Progenitor cell of endocrine pancreas (in vitro differentiated cells): ENCODE measurements at regions not wholly inside any gene's neighbourhood (a gene's known extent, or its start where the extent isn't known, plus 50 kb on each side); places are given as distances from the start of the nearest gene placed in this dataset.

ENCODE experiments used
- DNase-seq: peaks from one replicate; pipeline ENCODE4 v3.0.0; 2021; ENCODE audit warnings: low spot score; ENCODE audit not compliant: unreplicated experiment
- H3K27ac Mint-ChIP-seq: 2 replicates; pipeline ENCODE4 v1.8.0; 2021; ENCODE audit warnings: mild to moderate bottlenecking, moderate library complexity, mixed read lengths
- H3K27me3 Mint-ChIP-seq: 2 replicates; pipeline ENCODE4 v1.8.0; 2021; ENCODE audit warnings: mixed read lengths
- H3K36me3 Mint-ChIP-seq: 2 replicates; pipeline ENCODE4 v1.8.0; 2022; ENCODE audit warnings: mixed read lengths; ENCODE audit not compliant: insufficient read depth
- H3K4me1 Mint-ChIP-seq: 2 replicates; pipeline ENCODE4 v1.8.0; 2021; ENCODE audit warnings: low read depth, mixed read lengths
- H3K4me3 Mint-ChIP-seq: 2 replicates; pipeline ENCODE4 v1.8.0; 2021; ENCODE audit warnings: low read depth, mild to moderate bottlenecking, moderate library complexity, mixed read lengths
- H3K9me3 Mint-ChIP-seq: 2 replicates; pipeline ENCODE4 v1.8.0; 2021; ENCODE audit warnings: low read depth, mixed read lengths
- TF ChIP-seq, protein P1 (sequence below): fragments of 200-600 bp; sonication (generic); IDR thresholded peaks from one replicate; pipeline ENCODE4 v1.5.0; 2021; ENCODE audit warnings: antibody characterized with exemption, mild to moderate bottlenecking; ENCODE audit not compliant: unreplicated experiment

DNA sequence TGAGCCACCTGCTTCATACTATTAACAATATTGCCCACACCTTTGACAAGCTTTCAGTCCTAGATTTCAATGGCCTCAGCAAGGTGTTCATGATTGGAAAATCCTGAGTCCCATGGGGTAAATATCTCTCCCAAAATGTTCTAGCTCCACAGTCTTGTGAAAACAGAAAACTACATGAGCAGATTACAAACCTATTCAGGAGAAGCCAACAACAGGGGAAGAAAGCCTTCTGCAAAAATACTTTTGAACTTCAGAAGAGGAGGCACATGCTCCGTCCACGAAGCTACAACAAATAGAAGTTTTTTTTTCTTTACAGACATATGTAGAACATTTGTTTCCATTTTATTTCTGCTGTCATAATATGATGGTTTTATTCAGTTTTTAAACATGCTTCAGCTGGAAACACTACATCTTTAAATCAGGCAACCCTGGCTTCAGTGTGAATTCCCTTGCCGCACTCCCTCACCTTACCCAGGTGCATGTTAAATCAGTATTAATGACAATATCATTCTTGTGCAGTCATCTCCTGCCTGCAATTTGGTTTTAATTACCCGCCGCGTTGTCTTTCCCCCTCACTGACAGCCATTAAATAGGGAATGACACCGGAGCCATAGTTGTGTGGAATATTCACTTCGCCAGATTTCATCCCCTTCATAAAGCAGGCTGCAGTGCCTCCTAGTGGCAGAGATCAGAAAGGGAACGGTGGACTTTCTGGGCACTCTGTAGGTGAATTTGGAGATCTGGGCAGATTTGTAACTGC lies 725.5 kb upstream of the ARRDC4 start:
- Mint-ChIP-seq H3K27me3 (peaks cover 58% of the 10 kb centered on the region), H3K36me3 (no peaks in the 10 kb centered on the region), H3K4me3 (no peak overlapping the region), H3K9me3 (peaks cover 4% of the 10 kb centered on the region), H3K27ac (no peak overlapping the region), H3K4me1 (peaks cover 2% of the 10 kb centered on the region)
- TF ChIP-seq, protein P1, sequence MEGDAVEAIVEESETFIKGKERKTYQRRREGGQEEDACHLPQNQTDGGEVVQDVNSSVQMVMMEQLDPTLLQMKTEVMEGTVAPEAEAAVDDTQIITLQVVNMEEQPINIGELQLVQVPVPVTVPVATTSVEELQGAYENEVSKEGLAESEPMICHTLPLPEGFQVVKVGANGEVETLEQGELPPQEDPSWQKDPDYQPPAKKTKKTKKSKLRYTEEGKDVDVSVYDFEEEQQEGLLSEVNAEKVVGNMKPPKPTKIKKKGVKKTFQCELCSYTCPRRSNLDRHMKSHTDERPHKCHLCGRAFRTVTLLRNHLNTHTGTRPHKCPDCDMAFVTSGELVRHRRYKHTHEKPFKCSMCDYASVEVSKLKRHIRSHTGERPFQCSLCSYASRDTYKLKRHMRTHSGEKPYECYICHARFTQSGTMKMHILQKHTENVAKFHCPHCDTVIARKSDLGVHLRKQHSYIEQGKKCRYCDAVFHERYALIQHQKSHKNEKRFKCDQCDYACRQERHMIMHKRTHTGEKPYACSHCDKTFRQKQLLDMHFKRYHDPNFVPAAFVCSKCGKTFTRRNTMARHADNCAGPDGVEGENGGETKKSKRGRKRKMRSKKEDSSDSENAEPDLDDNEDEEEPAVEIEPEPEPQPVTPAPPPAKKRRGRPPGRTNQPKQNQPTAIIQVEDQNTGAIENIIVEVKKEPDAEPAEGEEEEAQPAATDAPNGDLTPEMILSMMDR: peak; percentile 98
- peak; percentile 50 for DNase-seq

DNA sequence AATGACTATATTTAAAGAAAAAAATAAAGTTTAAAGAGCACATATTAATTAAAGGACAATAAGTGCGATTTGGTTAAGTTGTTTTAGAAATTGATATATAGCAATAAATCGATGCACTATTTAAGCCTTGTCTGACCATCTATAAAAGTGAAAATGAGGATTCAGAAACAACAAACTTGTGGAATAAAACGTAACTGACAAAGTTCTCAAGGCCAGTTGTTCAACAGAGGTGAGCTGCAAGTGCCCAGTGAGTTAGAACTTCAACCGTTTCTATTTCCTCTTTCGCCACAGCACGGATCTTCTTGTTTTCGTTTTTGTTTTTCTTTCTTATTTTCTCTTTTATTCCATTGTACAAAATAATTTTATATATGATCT lies 724.9 kb upstream of the ARRDC4 start:
- TF ChIP-seq, protein P1: no peak
- Mint-ChIP-seq H3K9me3 (peaks cover 4% of the 10 kb centered on the region), H3K4me1 (peaks cover 2% of the 10 kb centered on the region), H3K27me3 (peaks cover 58% of the 10 kb centered on the region), H3K27ac (no peak overlapping the region), H3K4me3 (no peak overlapping the region), H3K36me3 (no peaks in the 10 kb centered on the region)
- no peak for DNase-seq

DNA sequence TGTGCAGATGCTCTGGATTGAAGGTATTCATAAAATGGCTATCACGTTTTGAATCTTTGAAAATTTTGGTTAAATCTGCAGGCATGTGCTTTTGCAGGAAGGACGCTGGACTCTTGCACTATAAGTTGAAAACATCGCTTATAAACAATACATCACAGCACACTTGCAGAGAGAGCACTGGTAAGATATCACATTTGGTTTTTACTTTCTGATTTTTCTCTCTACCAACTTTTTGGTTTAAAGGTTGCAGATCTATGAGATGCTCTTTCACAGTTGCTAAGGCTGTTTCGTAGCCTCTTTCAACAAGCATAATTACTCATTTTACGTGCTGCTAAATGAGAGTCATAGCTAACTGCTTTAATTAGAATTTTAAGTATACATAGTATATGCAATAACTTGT lies 724.4 kb upstream of the ARRDC4 start:
- TF ChIP-seq, protein P1: no peak
- H3K27ac Mint-ChIP-seq: no peak overlapping the region
- H3K36me3 Mint-ChIP-seq: no peaks in the 10 kb centered on the region
- H3K9me3 Mint-ChIP-seq: peaks cover 4% of the 10 kb centered on the region
- no peak overlapping the region for H3K4me3 Mint-ChIP-seq
- H3K4me1 Mint-ChIP-seq: peaks cover 2% of the 10 kb centered on the region
- no peak for DNase-seq
- peaks cover 54% of the 10 kb centered on the region for H3K27me3 Mint-ChIP-seq

DNA sequence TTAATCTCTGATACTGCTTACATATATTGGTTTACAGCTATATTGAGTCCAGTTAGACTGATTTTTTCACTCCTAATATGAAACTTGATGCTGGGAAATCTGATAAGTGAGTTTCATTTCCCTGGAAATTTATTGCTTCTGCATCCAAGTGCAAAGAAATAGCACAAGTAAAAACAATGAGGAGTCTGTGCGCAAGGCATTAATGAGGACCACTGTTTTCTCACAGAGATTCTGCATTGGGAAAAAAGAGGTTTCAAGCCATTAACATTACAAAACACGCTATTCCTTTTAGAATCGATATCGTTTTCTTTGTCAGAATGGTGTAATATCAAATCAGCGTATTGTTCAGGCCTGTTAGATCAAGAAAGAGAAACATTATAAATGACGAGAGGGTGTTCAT lies 723.3 kb upstream of the ARRDC4 start:
- TF ChIP-seq, protein P1: no peak
- no peak for DNase-seq
- Mint-ChIP-seq H3K36me3 (no peaks in the 10 kb centered on the region), H3K27ac (no peak overlapping the region), H3K9me3 (peaks cover 4% of the 10 kb centered on the region), H3K4me3 (no peak overlapping the region), H3K4me1 (peaks cover 2% of the 10 kb centered on the region), H3K27me3 (peaks cover 49% of the 10 kb centered on the region)

DNA sequence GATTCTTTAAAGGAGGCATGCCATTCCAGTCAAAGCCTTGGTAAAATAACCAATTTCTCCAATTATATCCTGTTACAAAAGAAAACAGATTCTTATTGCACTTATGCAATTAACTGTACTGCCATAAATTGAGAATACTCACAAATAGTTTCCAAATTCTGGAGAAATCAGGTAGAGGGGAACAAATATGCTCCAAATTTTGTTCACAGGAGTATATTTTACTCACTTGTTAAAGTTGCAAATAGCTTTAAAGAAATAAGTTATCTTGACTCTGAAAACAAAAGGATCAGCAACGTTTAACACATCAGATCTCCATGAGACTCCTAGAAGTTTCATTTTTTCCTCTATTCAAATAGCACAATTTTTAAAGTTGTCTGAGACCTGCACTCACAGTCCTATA lies 712.1 kb upstream of the ARRDC4 start:
- H3K27me3 Mint-ChIP-seq: peaks cover 4% of the 10 kb centered on the region
- H3K4me3 Mint-ChIP-seq: no peak overlapping the region
- H3K4me1 Mint-ChIP-seq: no peaks in the 10 kb centered on the region
- no peak overlapping the region for H3K27ac Mint-ChIP-seq
- no peak for DNase-seq
- H3K36me3 Mint-ChIP-seq: peaks cover 2% of the 10 kb centered on the region
- TF ChIP-seq, protein P1: no peak
- H3K9me3 Mint-ChIP-seq: peaks cover 21% of the 10 kb centered on the region
